Loucy (cell line): ENCODE measurements at regions not wholly inside any gene's neighbourhood (a gene's known extent, or its start where the extent isn't known, plus 50 kb on each side); places are given as distances from the start of the nearest gene placed in this dataset.
"Not testable (repeated sequence)": the region's sequence is repeated elsewhere in the genome, so short reads cannot be mapped to it uniquely, and the experiment has no call there.

Experiments used
- CTCF ChIP-seq: fragments of 200-600 bp; sonication (generic); conservative IDR thresholded peaks from 2 replicates; pipeline ENCODE4 v1.5.1; 2014; ENCODE audit warnings: mild to moderate bottlenecking, antibody characterized with exemption, low read length
- EZH2phosphoT487 ChIP-seq: fragments of 200-600 bp; IDR thresholded peaks from 2 replicates; pipeline ENCODE4 v1.6.1; 2018; ENCODE audit warnings: antibody characterized with exemption, mild to moderate bottlenecking, moderate library complexity, borderline replicate concordance

DNA sequence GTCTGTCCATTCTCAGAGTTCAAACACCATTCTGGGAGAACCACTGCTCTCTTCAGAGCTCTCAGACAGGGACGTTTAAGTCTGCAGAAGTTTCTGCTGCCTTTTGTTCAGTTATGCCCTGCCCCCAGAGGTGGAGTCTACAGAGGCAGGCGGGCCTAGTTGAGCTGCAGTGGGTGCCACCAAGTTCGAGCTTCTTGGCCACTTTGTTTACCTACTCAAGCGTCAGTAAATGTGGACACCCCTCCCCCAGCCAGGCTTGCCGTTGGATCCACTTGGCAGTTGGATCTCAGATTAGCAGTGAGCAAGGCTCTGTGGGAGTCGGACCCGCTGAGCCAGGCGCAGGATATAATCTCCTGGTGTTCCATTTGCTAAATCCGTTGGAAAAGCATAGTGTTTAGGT, 601.5 kb downstream of the PKHD1 start:
- TF ChIP-seq EZH2phosphoT487, CTCF: not testable (repeated sequence)
